DMS79 (cell line): ENCODE measurements at regions not wholly inside any gene's neighbourhood (a gene's known extent, or its start where the extent isn't known, plus 50 kb on each side); places are given as distances from the start of the nearest gene placed in this dataset.

ENCODE experiments used
- DNase-seq: peaks from one replicate; lab custom pipeline; 2025; lab: John Stamatoyannopoulos, UW

- DNase-seq = no peak
Observed at GRCh38 chr1:233520261-233521191, 93.4 kb upstream of the KCNK1 start.

GRCh38 chr1:233523047-233523446 lies 90.9 kb upstream of the KCNK1 start:
- no peak for DNase-seq

DNA sequence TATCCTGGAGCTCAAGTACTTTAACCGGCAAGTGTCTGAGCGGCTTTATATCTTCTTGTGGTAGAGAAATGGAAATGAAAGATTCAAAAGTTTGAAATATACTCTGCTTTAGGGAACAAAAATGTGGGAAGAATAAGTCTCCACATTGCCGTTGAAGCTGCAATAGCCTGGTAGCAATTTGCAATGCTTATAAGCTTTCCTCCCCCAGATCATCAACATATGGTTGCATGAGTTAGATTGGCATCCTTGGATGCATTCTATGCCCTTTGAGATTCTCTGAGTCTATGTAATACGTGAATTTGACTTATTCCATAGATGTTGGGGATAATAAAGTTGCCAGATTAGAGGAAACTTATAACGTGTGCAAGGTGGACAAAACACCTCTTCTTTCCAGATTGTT lies 86.1 kb upstream of the KCNK1 start:
- no peak for DNase-seq

GRCh38 chr1:233530665-233531386 lies 83.1 kb upstream of the KCNK1 start:
- DNase-seq = no peak

- DNase-seq = no peak
Observed at GRCh38 chr1:233540816-233541215, 73.1 kb upstream of the KCNK1 start.

- DNase-seq = no peak
Observed at GRCh38 chr1:233543338-233544255, 70.3 kb upstream of the KCNK1 start.

GRCh38 chr1:233544304-233544703 lies 69.6 kb upstream of the KCNK1 start:
- no peak for DNase-seq

DNA sequence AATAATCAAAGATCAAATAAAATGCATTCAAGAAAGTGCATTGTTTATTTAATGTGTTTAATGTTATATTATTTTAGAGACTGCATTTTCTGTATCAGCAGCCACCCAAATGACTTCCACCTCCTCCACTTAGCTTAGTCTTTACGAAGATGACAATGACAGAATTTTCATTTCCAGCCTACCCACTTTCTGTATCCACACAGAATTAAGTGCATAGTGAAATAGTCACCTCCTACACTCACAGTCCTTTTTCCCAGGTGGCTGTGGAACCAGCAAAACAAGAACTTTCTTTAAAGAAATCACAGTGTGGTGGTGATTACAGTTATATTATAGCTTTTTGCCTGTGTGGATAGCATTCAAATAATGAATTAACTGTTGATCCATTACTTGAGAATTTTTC lies 66.2 kb upstream of the KCNK1 start:
- DNase-seq = no peak

DNA sequence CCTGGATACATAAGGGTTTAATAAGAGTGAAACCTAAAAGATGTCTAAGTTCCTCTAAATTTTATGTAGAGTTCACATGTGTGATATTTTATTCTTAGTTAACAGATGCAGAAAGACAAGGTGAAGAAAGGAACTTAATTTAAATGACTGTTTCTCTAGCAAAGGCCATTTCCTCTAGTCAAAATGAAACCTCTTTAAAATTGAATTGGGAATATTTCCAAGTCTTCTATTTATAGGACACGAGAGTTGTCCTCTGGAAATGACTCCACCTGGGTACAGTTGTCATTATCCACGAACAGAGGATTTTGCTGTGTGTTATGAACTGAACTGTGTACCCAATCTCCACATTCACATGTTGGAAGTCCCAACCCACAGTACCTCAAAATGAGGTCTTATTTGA lies 64.5 kb upstream of the KCNK1 start:
- no peak for DNase-seq

DNA sequence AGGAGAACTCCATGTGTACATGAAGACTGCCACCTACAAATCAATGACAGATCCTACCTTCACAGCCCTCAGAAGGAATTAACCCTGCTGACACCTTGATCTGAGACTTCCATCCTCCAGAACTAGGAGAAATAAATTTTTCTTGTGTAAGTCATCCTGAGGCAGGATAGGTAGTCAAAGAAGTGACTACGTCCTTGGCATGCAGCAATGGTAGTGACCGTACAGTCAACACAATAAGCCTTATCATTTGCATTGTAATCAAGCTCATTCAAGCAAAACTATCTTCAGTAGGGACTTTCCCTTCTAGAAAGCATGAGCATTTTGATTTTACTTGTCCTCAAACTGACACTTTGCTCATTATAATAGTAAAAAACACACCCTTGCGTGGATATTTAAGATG lies 64.0 kb upstream of the KCNK1 start:
- DNase-seq = no peak

DNA sequence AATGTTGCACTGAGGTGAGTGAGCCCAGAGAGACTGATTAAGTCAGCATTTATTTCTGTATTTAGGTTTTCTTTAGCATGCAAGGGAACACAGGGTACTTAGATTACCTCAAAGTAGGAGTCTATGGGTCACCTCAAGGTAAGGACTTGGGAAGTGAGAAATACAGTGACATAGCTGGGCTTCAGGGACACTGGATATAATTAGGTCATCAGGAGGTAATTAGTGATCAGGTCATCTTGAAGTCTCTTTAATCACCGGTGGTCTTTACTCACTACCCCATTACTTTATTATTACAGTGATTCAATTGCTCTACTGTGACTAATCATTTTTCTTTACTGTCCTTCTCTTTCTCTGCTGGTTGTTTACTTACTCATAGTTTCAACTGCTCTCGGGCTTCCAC lies 59.9 kb upstream of the KCNK1 start:
- DNase-seq = no peak

DNA sequence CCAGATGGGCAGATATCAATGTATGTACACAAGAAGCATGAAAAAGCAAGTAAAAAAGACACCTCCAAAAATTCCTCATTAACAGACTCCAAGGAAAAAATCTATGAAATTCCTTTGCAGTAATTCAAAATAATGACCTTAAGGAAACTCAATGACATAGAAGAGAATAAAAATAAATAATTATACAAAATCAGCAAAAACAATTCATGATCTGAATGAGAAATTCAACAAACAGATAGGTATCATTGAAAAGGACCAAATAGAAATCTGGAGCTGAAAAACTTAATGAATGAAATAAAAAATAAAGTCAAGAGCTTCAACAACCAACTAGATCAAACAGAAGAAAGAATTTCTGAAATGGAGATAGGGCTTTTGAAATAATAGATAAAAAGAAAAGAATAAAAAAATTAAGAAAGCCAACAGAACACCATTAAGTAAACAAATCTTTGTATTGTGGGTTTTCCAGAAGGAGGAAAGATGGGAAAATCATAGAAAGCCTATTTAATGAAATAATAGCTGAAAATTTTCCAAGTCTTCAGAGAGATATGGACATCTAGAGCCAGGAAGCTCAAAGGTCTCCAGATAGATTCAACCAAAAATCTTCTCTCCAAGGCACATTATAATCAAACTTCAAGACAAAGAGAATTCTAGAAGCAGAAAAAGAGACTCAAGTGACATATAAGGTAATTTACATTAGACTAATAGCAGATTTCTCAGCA lies 52.0 kb upstream of the KCNK1 start:
- DNase-seq = no peak
